GM23248 (cell line): ENCODE measurements at regions not wholly inside any gene's neighbourhood (a gene's known extent, or its start where the extent isn't known, plus 50 kb on each side); places are given as distances from the start of the nearest gene placed in this dataset.

ENCODE experiments used
- EZH2 ChIP-seq: fragments of 200-600 bp; sonication (generic); IDR thresholded peaks from 2 replicates; pipeline ENCODE4 v1.6.1; 2018; ENCODE audit warnings: antibody characterized with exemption, mild to moderate bottlenecking; ENCODE audit not compliant: insufficient read depth, poor library complexity, severe bottlenecking
- EZH2phosphoT487 ChIP-seq: fragments of 200-600 bp; sonication (generic); IDR thresholded peaks from 2 replicates; pipeline ENCODE4 v1.6.1; 2018; ENCODE audit warnings: antibody characterized with exemption, moderate library complexity, mild to moderate bottlenecking, low read depth; ENCODE audit not compliant: insufficient read depth

- TF ChIP-seq EZH2, result no peak
- TF ChIP-seq EZH2phosphoT487, result no peak
Observed at GRCh38 chr1:214830941-214831340, 227.9 kb downstream of the CENPF start.
